ENCODE measurements at regions not wholly inside any gene's neighbourhood (a gene's known extent, or its start where the extent isn't known, plus 50 kb on each side); places are given as distances from the start of the nearest gene placed in this dataset.
"Not testable (repeated sequence)": the region's sequence is repeated elsewhere in the genome, so short reads cannot be mapped to it uniquely, and the experiment has no call there.

GRCh38 chr12:25699454-25699853 lies 146.4 kb upstream of the LMNTD1 start:
- Histone ChIP-seq H3K4me3 (no peak overlapping the region), H3K27me3 (no peaks in the 10 kb centered on the region)
- no peak for DNase-seq

GRCh38 chr12:25701290-25701689 lies 148.2 kb upstream of the LMNTD1 start:
- no peak for DNase-seq
- H3K9me3 ChIP-seq, result no peaks in the 10 kb centered on the region
- no peaks in the 10 kb centered on the region for H3K36me3 ChIP-seq
- H3K27me3 ChIP-seq, result no peaks in the 10 kb centered on the region
- no peak overlapping the region for H3K4me3 ChIP-seq

More at GRCh38 chr12:25699454-25699853, 146.4 kb upstream of the LMNTD1 start:
- H3K36me3 ChIP-seq, result no peaks in the 10 kb centered on the region
- no peaks in the 10 kb centered on the region for H3K9me3 ChIP-seq

DNA sequence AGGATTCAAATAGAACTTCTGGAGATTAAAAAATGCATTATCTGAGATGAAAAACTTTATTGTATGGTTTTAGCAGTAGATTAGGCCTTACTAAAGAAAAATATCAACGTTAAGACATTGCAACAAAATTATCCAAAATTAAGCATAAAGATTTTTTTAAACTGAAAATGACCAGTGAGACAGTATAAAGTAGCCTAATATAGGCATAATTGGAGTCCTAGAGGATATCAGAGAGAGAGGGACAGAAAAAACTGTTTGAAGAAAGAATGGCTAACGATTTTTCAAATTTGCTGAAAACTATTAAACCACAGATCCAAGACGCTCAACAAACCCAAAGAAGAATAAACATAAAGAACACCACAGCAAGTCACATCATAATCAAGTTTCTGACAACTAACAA lies 149.5 kb upstream of the LMNTD1 start:
- no peaks in the 10 kb centered on the region for H3K27me3 ChIP-seq

DNA sequence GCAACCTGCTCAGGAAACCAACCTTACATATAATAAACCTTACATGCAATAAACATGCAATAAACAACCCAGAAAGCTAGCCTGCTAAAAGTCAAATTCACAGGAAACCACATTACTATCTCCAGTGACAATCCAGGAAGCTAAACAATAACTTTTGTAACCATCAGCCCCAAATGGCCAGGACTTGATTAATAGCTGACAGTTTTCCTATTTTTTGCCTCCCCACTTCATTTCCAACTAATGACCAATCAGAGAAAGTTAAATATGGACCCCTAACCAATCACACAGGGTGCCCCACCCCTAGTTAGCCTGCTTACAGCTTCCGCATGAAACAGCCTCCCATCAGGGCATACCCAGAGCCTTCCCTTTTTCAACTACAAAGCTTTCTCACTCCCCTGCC lies 152.2 kb upstream of the LMNTD1 start:
- Histone ChIP-seq H3K27me3 (no peaks in the 10 kb centered on the region), H3K36me3 (no peaks in the 10 kb centered on the region), H3K4me3 (no peak overlapping the region), H3K9me3 (peaks cover 3% of the 10 kb centered on the region; the same call in 1 of the 2 replicates)
- DNase-seq, result no peak

More for the DNA sequence above, 149.5 kb upstream of the LMNTD1 start:
- Histone ChIP-seq H3K9me3 (0 out of 2 replicates have a peak, but pooled peaks cover 3% of the 10 kb centered on the region), H3K36me3 (no peaks in the 10 kb centered on the region), H3K4me3 (no peak overlapping the region)
- DNase-seq, result no peak

DNA sequence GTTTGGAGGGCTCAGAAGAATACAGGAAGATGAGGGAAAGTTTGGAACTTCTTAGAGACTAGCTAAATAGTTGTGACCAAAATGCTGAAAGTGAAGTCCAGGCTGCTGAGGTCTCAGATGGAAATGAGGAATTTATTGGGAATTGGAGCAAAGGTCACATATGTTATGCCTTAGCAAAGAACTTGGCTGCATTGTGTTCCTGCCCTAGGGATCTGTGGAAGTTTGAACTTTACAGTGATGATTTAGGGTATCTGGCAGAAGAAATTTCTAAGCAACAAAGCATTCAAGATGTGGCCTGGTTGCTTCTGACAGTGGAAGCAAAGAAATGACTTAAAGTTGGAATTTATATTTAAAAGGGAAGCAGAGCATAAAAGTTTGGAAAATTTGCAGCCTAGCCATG lies 153.6 kb upstream of the LMNTD1 start:
- not testable (repeated sequence) for H3K4me3 ChIP-seq, DNase-seq, H3K27me3 ChIP-seq, H3K9me3 ChIP-seq, H3K36me3 ChIP-seq

DNA sequence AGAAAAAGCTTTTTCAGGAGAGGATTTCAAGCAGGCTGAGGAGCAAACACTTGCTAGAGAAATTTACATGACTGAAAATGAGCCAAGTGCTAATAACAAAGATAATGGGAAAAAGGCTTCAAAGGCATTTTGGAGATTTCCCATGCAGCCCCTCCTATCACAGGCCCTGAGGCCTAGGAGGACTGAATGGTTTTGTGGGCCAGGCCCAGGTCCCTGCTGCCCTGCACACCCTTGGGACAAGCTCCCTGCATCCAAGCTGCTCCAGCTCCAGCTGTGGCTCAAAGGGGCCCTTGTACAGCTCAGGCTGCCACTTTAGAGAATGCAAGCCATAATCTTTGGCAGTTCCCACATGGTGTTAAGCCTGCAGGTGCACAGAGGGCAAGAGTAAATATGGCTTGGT lies 154.0 kb upstream of the LMNTD1 start:
- no peaks in the 10 kb centered on the region for H3K36me3 ChIP-seq
- H3K27me3 ChIP-seq, result no peaks in the 10 kb centered on the region
- no peak overlapping the region for H3K4me3 ChIP-seq
- no peak for DNase-seq
- H3K9me3 ChIP-seq, result peaks cover 10% of the 10 kb centered on the region

GRCh38 chr12:25708661-25709060 lies 155.6 kb upstream of the LMNTD1 start:
- peaks cover 10% of the 10 kb centered on the region for H3K9me3 ChIP-seq
- no peak overlapping the region for H3K4me3 ChIP-seq
- H3K27me3 ChIP-seq, result no peaks in the 10 kb centered on the region
- no peak for DNase-seq
- H3K36me3 ChIP-seq, result no peaks in the 10 kb centered on the region

DNA sequence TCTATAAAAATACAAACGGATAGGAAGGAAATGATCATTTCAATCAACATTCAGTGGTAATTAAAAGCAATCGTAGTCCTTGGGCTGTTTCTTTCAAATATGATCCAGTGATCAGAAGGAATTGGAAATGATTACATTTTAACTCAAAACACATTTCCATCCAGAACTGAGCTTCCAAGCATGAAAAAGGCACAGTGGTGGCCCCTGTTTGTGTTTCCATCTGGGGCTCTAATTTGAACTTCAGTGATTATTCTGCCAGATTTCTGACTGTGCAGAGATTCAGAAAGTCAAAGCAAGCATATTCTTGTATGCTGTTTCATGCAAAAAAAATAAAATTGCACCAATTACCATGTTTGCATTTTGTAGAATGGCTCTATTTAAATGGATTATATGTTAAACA lies 157.0 kb upstream of the LMNTD1 start:
- peaks cover 10% of the 10 kb centered on the region for H3K9me3 ChIP-seq
- H3K36me3 ChIP-seq, result no peaks in the 10 kb centered on the region
- no peaks in the 10 kb centered on the region for H3K27me3 ChIP-seq
- H3K4me3 ChIP-seq, result no peak overlapping the region
- DNase-seq, result no peak

DNA sequence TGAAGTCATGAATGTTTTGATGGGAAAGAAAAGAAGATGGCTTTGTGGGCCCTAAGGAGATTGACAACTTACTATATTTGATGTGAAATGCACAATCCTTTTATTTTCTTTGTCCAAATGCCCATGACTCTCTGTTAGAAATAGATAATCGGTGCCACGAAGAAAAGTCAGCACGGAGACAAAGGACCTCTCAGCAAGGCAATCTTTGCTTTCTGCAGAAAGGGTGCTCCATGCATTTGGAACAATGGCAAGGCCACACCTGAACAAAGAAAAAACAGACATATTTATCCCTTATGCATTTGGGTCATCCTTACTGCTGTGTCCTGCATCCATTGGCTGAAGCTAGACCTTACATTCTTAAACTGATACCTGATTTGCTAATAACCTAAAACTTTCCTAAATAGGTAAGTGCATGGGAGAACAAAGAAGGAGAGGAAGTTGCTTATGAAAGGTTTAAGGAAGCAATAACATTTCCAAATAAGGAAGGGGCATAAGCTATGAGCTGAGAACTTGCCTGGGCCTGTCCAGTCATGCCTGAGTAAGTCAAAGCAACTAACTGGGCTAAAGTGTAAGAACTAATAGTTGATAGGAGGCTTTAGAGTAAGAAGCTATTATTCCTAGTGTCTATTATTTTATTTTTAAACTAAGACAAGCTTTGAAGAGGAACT lies 158.0 kb upstream of the LMNTD1 start:
- not testable (repeated sequence) for H3K9me3 ChIP-seq, H3K36me3 ChIP-seq, H3K4me3 ChIP-seq, H3K27me3 ChIP-seq, DNase-seq

DNA sequence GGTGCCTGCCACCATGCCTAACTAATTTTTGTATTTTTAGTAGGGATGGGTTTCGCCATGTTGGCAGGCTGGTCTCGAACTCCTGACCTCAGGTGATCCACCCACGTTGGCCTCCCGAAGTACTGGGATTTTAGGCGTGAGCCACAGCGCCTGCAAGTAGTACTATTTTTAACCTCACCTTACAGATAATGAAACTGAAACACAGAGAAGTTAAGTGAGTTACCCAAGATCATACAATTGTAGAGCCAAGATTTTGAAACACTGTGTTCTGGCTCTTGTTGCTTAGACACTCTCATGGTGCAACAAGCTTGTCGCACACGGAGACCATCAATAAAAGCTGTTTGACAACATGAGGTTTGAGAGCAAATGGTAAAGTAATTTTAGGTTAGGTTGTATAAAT lies 159.1 kb upstream of the LMNTD1 start:
- H3K27me3 ChIP-seq, result no peaks in the 10 kb centered on the region
- H3K9me3 ChIP-seq, result peaks cover 7% of the 10 kb centered on the region
- DNase-seq, result no peak
- H3K4me3 ChIP-seq, result no peak overlapping the region
- no peaks in the 10 kb centered on the region for H3K36me3 ChIP-seq

DNA sequence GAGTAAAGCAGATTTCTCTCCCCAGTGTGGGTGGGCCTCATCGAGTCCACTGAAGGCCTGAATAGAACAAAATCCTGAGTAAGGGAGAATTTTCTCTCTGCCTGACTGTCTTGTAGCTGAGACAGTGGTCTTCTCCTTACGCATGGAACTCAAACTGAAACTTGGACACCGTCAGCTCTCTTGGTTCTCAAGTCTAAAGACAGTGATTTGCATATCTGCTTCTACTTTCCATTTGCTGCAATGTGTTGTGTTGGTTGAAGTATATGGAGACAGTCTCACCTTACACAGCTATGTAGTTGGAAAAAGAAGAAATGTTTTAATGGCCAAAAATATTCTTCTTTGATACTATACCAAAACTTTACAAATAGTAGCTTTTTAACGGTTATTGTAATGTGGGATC lies 160.2 kb upstream of the LMNTD1 start:
- DNase-seq, result no peak
- H3K36me3 ChIP-seq, result no peaks in the 10 kb centered on the region
- H3K27me3 ChIP-seq, result no peaks in the 10 kb centered on the region
- no peak overlapping the region for H3K4me3 ChIP-seq
- peaks cover 7% of the 10 kb centered on the region for H3K9me3 ChIP-seq

DNA sequence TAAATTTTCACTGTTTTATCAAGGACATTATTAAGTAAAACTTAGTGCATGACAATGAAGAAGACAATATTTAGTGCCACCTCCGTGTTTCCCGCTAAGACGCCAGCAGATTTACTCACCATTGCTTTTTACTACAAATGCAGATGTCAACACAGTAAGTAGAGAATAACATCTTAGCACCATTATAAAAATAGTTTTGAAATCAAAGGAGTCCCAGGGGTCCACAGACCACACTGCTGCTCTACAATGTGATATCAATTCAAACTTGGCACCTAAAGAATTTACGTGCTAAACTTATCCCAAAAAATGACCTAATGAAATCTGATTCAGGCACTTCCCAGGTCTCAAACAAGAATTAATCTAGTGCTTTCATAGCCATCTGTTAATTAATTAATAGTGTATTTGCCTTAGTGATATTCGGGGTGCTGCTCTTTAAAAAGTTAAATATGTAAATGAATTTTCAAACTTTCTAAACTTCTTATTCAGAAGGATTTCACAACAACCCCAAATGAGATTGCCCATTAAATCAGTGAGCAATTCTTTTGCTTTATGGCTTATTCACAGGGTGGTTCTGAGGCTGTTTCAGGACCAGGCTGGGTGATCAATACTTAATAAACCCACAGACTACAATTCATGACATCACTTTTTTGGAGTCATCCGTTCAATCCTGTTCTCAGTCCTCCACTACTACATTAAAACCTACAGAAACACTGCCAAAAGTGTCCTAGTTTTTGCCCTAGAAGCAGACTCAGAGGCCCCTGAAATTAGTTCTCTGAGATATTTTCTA lies 161.3 kb upstream of the LMNTD1 start:
- Histone ChIP-seq H3K27me3 (no peaks in the 10 kb centered on the region), H3K9me3 (peaks cover 7% of the 10 kb centered on the region), H3K4me3 (no peak overlapping the region), H3K36me3 (no peaks in the 10 kb centered on the region)
- DNase-seq, result no peak

DNA sequence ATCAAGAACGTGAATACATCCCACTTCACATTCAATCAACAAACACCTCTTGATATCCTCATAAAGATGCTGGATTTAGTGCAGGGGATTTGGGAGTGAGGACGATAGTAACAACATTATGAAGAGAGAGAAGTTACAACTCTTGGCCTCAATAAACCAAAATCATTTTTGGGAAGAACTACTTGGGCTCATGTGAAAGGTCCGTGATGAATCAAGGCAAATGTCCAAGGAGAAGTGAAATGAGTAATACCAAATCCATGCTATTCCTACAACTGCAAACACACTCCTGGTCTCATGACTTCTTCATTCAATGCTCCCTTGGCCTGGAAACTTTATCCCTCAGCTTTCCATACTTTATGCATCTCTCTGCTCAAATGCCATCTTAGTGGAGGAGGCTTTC lies 162.0 kb upstream of the LMNTD1 start:
- DNase-seq, result no peak
- H3K27me3 ChIP-seq, result no peaks in the 10 kb centered on the region
- no peaks in the 10 kb centered on the region for H3K36me3 ChIP-seq
- no peak overlapping the region for H3K4me3 ChIP-seq
- H3K9me3 ChIP-seq, result peaks cover 7% of the 10 kb centered on the region

DNA sequence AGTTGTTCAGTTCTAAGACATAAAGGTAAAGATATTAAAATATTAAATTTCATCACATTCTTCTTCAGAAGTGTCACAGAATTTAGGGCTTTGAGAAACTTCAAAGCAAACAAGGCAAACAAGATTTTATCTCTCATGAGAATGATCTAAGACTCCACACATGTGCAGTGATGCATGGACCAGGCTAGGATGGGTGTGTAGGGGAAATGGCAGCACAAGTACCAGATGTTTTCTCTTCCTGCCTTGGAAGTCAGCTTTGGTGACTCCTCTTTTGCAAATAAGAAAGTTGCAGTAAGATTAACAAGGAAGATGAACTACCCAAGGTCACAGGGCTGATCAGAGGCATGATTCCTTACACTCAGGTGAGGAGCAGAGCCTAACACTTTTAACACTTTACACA lies 163.8 kb upstream of the LMNTD1 start:
- no peaks in the 10 kb centered on the region for H3K9me3 ChIP-seq
- no peaks in the 10 kb centered on the region for H3K27me3 ChIP-seq
- H3K36me3 ChIP-seq, result no peaks in the 10 kb centered on the region
- no peak for DNase-seq
- no peak overlapping the region for H3K4me3 ChIP-seq

DNA sequence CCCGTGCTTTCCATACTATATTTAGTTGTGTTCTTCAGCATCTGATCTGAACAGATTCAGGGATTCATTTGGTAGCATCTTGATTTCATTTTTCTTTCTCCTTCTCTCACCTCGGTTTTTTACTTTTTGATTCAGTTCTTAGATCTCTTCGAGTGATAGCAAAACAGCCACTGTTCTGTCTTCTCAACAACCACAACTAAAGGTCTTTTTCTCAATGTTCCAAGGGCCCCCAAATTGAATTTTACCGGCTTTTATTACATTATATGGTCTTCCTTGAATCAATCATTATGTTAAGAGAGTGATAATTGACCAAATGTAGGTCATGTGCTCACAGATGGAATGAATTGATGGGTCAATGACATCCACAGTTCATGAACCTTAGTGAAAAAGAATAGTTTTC lies 164.5 kb upstream of the LMNTD1 start:
- Histone ChIP-seq H3K27me3 (no peaks in the 10 kb centered on the region), H3K36me3 (no peaks in the 10 kb centered on the region), H3K4me3 (no peak overlapping the region), H3K9me3 (no peaks in the 10 kb centered on the region)
- DNase-seq, result no peak

- no peak for DNase-seq
- no peaks in the 10 kb centered on the region for H3K27me3 ChIP-seq
- H3K4me3 ChIP-seq, result no peak overlapping the region
- H3K36me3 ChIP-seq, result no peaks in the 10 kb centered on the region
- no peaks in the 10 kb centered on the region for H3K9me3 ChIP-seq
Observed at GRCh38 chr12:25718081-25718731, 165.1 kb upstream of the LMNTD1 start.

DNA sequence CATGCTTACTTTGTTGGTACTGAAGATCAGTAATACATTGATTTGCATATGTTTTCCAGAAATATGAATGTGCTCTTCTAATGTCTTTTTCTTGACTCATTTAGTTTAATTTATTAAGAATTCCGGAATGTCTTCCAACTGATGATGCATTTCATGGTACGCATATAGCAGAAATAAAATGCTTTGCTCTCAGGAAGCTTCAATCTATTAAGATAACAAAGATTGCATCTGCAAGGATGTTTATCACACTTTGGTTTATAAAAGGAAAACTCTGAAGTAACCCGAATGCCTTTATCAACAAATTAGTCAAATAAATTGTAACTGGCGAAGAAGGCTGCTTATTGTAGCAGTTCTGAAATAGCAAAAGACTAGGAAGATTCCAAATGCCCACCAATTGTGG lies 166.4 kb upstream of the LMNTD1 start:
- Histone ChIP-seq H3K27me3 (no peaks in the 10 kb centered on the region), H3K36me3 (no peaks in the 10 kb centered on the region), H3K9me3 (no peaks in the 10 kb centered on the region), H3K4me3 (no peak overlapping the region)
- DNase-seq, result no peak

- DNase-seq, result no peak
- Histone ChIP-seq H3K27me3 (no peaks in the 10 kb centered on the region), H3K9me3 (no peaks in the 10 kb centered on the region), H3K36me3 (no peaks in the 10 kb centered on the region), H3K4me3 (no peak overlapping the region)
Observed at GRCh38 chr12:25723336-25723735, 170.3 kb upstream of the LMNTD1 start.
